ENCODE measurements at regions not wholly inside any gene's neighbourhood (a gene's known extent, or its start where the extent isn't known, plus 50 kb on each side); places are given as distances from the start of the nearest gene placed in this dataset.

- peak; percentile 72 for DNase-seq
- Histone ChIP-seq H3K4me3 (ENCODE audit: low read length) (no peak overlapping the region), H3K27me3 (ENCODE audit: control insufficient read depth, insufficient read depth, low read length) (no peaks in the 10 kb centered on the region), H3K27ac (ENCODE audit: low read length) (no peak overlapping the region), H3K9me3 (replicated peaks; ENCODE audit: control insufficient read depth, low read depth, low read length) (no peaks in the 10 kb centered on the region), H3K4me1 (ENCODE audit: control insufficient read depth, insufficient read depth, low read length) (no peaks in the 10 kb centered on the region), H3K36me3 (ENCODE audit: control insufficient read depth, insufficient read depth, low read length) (no peaks in the 10 kb centered on the region)
- WGBS (ENCODE audit: insufficient coverage): 62% methylated on average over 4 of the region's 9 CpGs
Measured at GRCh38 chr18:34083910-34084535, 140.7 kb downstream of the NOL4 start.

- no peak overlapping the region for H3K27ac ChIP-seq (ENCODE audit: low read length)
- peak; percentile 10 for DNase-seq
- no peaks in the 10 kb centered on the region for H3K9me3 ChIP-seq (replicated peaks; ENCODE audit: control insufficient read depth, low read depth, low read length)
- no peaks in the 10 kb centered on the region for H3K4me1 ChIP-seq (ENCODE audit: control insufficient read depth, insufficient read depth, low read length)
- H3K36me3 ChIP-seq (ENCODE audit: control insufficient read depth, insufficient read depth, low read length): no peaks in the 10 kb centered on the region
- no peaks in the 10 kb centered on the region for H3K27me3 ChIP-seq (ENCODE audit: control insufficient read depth, insufficient read depth, low read length)
- H3K4me3 ChIP-seq (ENCODE audit: low read length): no peak overlapping the region
Measured at GRCh38 chr18:34077599-34077998, 147.1 kb downstream of the NOL4 start.

GRCh38 chr18:34075963-34076860 is 148.5 kb downstream of the NOL4 start:
- Histone ChIP-seq H3K36me3 (ENCODE audit: control insufficient read depth, insufficient read depth, low read length) (no peaks in the 10 kb centered on the region), H3K4me1 (ENCODE audit: control insufficient read depth, insufficient read depth, low read length) (no peaks in the 10 kb centered on the region), H3K4me3 (ENCODE audit: low read length) (no peak overlapping the region), H3K9me3 (replicated peaks; ENCODE audit: control insufficient read depth, low read depth, low read length) (no peaks in the 10 kb centered on the region), H3K27me3 (ENCODE audit: control insufficient read depth, insufficient read depth, low read length) (no peaks in the 10 kb centered on the region), H3K27ac (ENCODE audit: low read length) (no peak overlapping the region)
- no peak for DNase-seq
- WGBS (ENCODE audit: insufficient coverage): 78% methylated on average over 2 of the region's 10 CpGs

GRCh38 chr18:34061226-34061625 is 163.5 kb downstream of the NOL4 start:
- H3K9me3 ChIP-seq (replicated peaks; ENCODE audit: control insufficient read depth, low read depth, low read length): no peaks in the 10 kb centered on the region
- no peak overlapping the region for H3K4me3 ChIP-seq (ENCODE audit: low read length)
- no peak for DNase-seq
- no peaks in the 10 kb centered on the region for H3K36me3 ChIP-seq (ENCODE audit: control insufficient read depth, insufficient read depth, low read length)
- H3K27ac ChIP-seq (ENCODE audit: low read length): no peak overlapping the region
- H3K27me3 ChIP-seq (ENCODE audit: control insufficient read depth, insufficient read depth, low read length): no peaks in the 10 kb centered on the region
- H3K4me1 ChIP-seq (ENCODE audit: control insufficient read depth, insufficient read depth, low read length): no peaks in the 10 kb centered on the region

GRCh38 chr18:34055227-34055626 is 169.5 kb downstream of the NOL4 start:
- no peak for DNase-seq
- Histone ChIP-seq H3K4me1 (ENCODE audit: control insufficient read depth, insufficient read depth, low read length) (no peaks in the 10 kb centered on the region), H3K9me3 (replicated peaks; ENCODE audit: control insufficient read depth, low read depth, low read length) (peaks cover 2% of the 10 kb centered on the region), H3K4me3 (ENCODE audit: low read length) (no peak overlapping the region), H3K27me3 (ENCODE audit: control insufficient read depth, insufficient read depth, low read length) (no peaks in the 10 kb centered on the region), H3K27ac (ENCODE audit: low read length) (no peak overlapping the region), H3K36me3 (ENCODE audit: control insufficient read depth, insufficient read depth, low read length) (no peaks in the 10 kb centered on the region)
- no CpG with 5 or more reads among the region's 1 CpG for WGBS (ENCODE audit: insufficient coverage)

GRCh38 chr18:34050661-34051060 is 174.1 kb downstream of the NOL4 start:
- H3K4me3 ChIP-seq (ENCODE audit: low read length): no peak overlapping the region
- DNase-seq: peak; percentile 51
- H3K27me3 ChIP-seq (ENCODE audit: control insufficient read depth, insufficient read depth, low read length): no peaks in the 10 kb centered on the region
- no peaks in the 10 kb centered on the region for H3K36me3 ChIP-seq (ENCODE audit: control insufficient read depth, insufficient read depth, low read length)
- no CpG with 5 or more reads among the region's 2 CpGs for WGBS (ENCODE audit: insufficient coverage)
- H3K4me1 ChIP-seq (ENCODE audit: control insufficient read depth, insufficient read depth, low read length): no peaks in the 10 kb centered on the region
- no peak overlapping the region for H3K27ac ChIP-seq (ENCODE audit: low read length)
- H3K9me3 ChIP-seq (replicated peaks; ENCODE audit: control insufficient read depth, low read depth, low read length): no peaks in the 10 kb centered on the region

- Histone ChIP-seq H3K27ac (ENCODE audit: low read length) (no peak overlapping the region), H3K27me3 (ENCODE audit: control insufficient read depth, insufficient read depth, low read length) (no peaks in the 10 kb centered on the region), H3K9me3 (replicated peaks; ENCODE audit: control insufficient read depth, low read depth, low read length) (no peaks in the 10 kb centered on the region), H3K4me3 (ENCODE audit: low read length) (no peak overlapping the region), H3K4me1 (ENCODE audit: control insufficient read depth, insufficient read depth, low read length) (no peaks in the 10 kb centered on the region), H3K36me3 (ENCODE audit: control insufficient read depth, insufficient read depth, low read length) (no peaks in the 10 kb centered on the region)
- WGBS (ENCODE audit: insufficient coverage): 40% methylated on average over 1 of the region's 3 CpGs
- DNase-seq: no peak
Measured at GRCh38 chr18:34049511-34049910, 175.2 kb downstream of the NOL4 start.

GRCh38 chr18:34048423-34048822 is 176.3 kb downstream of the NOL4 start:
- no peaks in the 10 kb centered on the region for H3K4me1 ChIP-seq (ENCODE audit: control insufficient read depth, insufficient read depth, low read length)
- no peaks in the 10 kb centered on the region for H3K27me3 ChIP-seq (ENCODE audit: control insufficient read depth, insufficient read depth, low read length)
- H3K9me3 ChIP-seq (replicated peaks; ENCODE audit: control insufficient read depth, low read depth, low read length): no peaks in the 10 kb centered on the region
- no peak overlapping the region for H3K27ac ChIP-seq (ENCODE audit: low read length)
- peak; percentile 3 for DNase-seq
- H3K36me3 ChIP-seq (ENCODE audit: control insufficient read depth, insufficient read depth, low read length): no peaks in the 10 kb centered on the region
- no CpG with 5 or more reads among the region's 3 CpGs for WGBS (ENCODE audit: insufficient coverage)
- no peak overlapping the region for H3K4me3 ChIP-seq (ENCODE audit: low read length)

GRCh38 chr18:34042423-34043146 is 182.1 kb downstream of the NOL4 start:
- H3K9me3 ChIP-seq (replicated peaks; ENCODE audit: control insufficient read depth, low read depth, low read length): no peaks in the 10 kb centered on the region
- DNase-seq: no peak
- H3K4me3 ChIP-seq (ENCODE audit: low read length): no peak overlapping the region
- H3K27me3 ChIP-seq (ENCODE audit: control insufficient read depth, insufficient read depth, low read length): no peaks in the 10 kb centered on the region
- no peaks in the 10 kb centered on the region for H3K36me3 ChIP-seq (ENCODE audit: control insufficient read depth, insufficient read depth, low read length)
- no peaks in the 10 kb centered on the region for H3K4me1 ChIP-seq (ENCODE audit: control insufficient read depth, insufficient read depth, low read length)
- no peak overlapping the region for H3K27ac ChIP-seq (ENCODE audit: low read length)
- 73% methylated on average over 1 of the region's 4 CpGs for WGBS (ENCODE audit: insufficient coverage)

GRCh38 chr18:34039611-34040010 is 185.1 kb downstream of the NOL4 start:
- no peak for DNase-seq
- Histone ChIP-seq H3K4me3 (ENCODE audit: low read length) (no peak overlapping the region), H3K36me3 (ENCODE audit: control insufficient read depth, insufficient read depth, low read length) (no peaks in the 10 kb centered on the region), H3K27ac (ENCODE audit: low read length) (no peak overlapping the region), H3K27me3 (ENCODE audit: control insufficient read depth, insufficient read depth, low read length) (no peaks in the 10 kb centered on the region), H3K9me3 (replicated peaks; ENCODE audit: control insufficient read depth, low read depth, low read length) (no peaks in the 10 kb centered on the region), H3K4me1 (ENCODE audit: control insufficient read depth, insufficient read depth, low read length) (no peaks in the 10 kb centered on the region)
- no CpG with 5 or more reads among the region's 1 CpG for WGBS (ENCODE audit: insufficient coverage)
